ENCODE measurements at regions not wholly inside any gene's neighbourhood (a gene's known extent, or its start where the extent isn't known, plus 50 kb on each side); places are given as distances from the start of the nearest gene placed in this dataset.
"Not testable (repeated sequence)": the region's sequence is repeated elsewhere in the genome, so short reads cannot be mapped to it uniquely, and the experiment has no call there.

GRCh38 chr18:4753151-4753550, 298.0 kb upstream of the DLGAP1 start:
- DNase-seq, result not testable (repeated sequence)

DNA sequence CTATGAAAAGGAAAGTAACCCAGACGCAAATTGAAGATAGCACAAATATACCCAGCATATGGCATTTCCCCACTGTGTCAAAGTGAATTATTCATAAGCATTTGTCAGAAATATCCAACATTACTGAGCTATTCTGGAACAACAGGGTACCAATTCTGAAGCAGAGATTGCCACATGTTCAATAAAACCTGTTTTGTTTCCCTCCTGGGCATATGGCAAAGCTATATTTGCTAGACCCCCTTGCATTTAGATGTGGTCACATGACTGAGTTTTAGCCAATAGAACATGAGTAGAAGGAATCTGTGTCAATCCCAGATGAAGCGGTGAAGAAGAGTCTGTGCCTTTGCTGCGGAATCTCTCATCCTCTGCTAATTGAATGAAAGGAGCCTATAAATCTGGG, 296.4 kb upstream of the DLGAP1 start:
- DNase-seq, result no peak

- no peak for DNase-seq
Observed at GRCh38 chr18:4750393-4751346, 295.6 kb upstream of the DLGAP1 start.

DNA sequence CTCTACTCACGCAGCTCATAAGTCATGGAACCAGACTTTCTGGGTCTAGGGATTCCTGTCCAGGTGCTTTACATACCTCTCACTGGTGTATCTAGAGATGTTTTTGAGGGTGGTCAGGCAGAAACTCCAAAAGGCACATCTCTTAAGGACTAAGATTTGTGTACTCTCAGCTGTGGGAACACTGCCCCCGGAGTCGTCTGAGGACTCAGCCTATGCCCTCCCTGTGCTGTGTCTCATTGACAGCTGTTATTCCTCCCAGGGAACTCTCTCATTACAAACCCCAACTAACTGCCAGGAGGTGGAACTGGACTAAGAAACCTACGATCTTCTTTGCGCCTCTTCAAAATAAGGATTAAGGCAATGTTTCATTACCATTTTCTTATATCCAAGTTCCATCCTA, 293.9 kb upstream of the DLGAP1 start:
- DNase-seq, result no peak

DNA sequence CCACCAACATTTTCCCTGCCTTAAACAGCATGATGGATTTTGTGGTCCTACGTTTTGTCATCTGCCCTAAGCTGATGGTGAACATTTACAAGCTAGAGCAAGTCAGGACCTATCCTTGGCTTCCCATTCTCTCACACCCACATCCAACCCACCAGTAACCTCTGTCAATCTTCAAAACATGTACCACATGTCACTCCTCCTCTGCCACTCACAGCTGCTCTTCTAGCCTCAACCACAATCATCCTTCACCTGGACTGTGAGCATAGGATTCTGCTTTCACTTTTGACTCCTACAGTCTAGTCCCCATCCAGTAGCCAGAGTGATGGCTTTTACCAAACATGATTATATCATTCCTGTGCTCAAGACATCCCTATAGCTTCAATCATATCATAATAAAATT, 279.8 kb upstream of the DLGAP1 start:
- DNase-seq, result no peak

DNA sequence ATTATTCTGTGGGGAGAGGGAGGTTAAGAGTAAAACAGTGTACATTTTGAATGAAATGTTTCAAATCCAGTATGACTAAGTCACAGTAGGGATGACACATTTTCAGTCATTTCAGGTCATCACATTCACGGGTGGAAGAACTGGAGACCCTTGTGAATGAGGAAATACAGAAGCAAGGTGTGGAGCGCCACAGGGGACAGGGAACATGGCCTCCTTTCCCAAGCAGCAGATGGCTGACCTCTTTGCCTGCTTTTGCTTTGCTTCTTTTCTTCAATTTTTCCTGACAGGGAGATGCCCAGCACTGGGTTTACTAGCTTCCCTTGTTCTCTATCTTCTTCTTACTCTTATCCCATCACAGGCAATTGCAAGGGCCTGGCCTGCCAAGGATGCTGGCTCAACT, 278.9 kb upstream of the DLGAP1 start:
- DNase-seq, result no peak

- no peak for DNase-seq
Observed at GRCh38 chr18:4721545-4721944, 266.4 kb upstream of the DLGAP1 start.

- DNase-seq, result no peak
Observed at GRCh38 chr18:4720518-4720917, 265.4 kb upstream of the DLGAP1 start.

GRCh38 chr18:4705894-4706293, 250.8 kb upstream of the DLGAP1 start:
- no peak for DNase-seq

DNA sequence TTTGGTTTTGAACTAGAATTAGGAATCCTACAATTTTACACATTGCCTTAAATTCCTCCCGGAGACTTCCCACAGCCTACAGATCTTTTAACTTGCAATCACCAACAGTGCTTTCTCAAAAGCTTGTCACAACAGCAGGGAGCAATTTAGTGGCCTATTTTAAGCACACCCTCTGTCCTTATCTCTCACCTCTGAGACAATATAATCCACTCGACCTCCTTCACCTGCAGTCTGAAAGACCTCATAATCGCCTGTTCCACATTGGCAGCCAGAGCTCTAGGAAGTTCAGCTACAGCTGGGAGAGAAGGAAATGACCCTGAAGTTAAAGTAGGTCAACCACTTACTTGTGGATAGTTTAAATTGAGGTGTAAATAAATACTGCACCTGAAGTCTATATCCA, 249.7 kb upstream of the DLGAP1 start:
- no peak for DNase-seq

DNA sequence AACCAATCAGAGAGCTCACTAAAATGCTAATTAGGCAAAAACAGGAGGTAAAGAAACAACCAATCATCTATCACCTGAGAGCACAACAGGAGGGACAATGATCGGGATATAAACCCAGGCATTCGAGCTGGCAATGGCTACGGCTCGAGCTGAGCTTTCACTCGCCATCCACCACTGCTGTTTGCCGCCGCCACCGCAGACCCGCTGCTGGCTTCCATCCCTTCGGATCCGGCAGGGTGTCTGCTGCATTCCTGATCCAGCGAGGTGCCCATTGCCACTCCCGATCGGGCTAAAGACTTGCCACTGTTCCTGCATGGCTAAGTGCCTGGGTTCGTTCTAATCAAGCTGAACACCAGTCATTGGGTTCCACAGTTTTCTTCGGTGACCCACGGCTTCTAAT, 236.7 kb upstream of the DLGAP1 start:
- no peak for DNase-seq

DNA sequence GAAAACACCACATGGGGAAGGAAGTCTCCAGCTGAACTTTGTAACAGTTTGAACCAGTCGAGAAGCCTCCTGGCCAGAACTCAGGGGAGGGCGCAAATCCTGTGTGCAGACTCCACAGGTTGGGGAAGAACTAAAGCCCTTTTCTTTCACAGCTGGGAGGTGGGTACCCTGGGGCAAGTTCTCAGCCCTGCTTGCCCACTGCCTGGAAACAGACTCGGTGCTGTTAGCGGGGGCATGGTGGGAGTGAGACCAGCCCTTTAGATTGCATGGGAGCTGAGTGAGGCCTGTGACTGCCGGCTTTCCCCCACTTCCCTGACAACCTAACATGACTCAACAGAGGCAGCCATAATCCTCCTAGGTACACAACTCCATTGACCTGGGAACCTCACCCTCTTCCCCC, 223.6 kb upstream of the DLGAP1 start:
- not testable (repeated sequence) for DNase-seq

GRCh38 chr18:4677006-4677405, 221.9 kb upstream of the DLGAP1 start:
- DNase-seq, result no peak

DNA sequence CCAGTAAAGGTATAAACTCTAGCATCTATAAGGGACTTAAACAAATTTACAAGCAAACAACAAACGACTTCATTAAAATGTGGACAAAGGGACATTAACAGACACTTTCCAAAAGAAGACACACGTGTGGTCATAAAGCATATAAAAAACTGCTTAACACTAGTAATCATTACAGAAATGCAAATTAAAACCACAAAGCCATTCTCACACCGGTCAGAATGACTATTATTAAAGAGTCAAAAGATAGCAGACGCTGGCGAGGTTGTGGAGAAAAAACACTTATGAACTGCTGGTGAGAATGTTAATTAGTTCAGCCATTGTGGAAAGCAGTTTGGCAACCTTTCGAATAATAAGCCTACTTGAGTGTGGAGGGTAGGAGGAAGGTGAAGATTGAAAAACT, 217.1 kb upstream of the DLGAP1 start:
- no peak for DNase-seq

DNA sequence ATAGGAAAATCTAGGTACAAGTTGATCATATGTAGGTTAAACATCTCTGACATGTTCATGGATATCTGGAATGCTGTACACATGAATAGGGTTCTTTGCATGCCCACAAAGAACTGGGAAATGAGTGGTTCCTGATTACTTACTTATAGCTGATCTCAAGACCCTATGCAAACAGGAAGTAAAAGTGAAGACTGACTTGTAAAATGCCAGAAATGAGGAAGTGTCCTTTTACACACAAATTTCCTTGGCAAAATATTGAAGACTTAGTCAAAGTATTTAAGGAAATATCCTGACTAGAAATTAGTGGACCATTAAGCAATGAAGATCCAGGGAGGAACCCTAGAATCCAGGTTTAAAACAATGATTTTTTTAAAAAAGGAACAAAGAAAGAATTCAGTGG, 203.7 kb upstream of the DLGAP1 start:
- no peak for DNase-seq

GRCh38 chr18:4653418-4653817, 198.3 kb upstream of the DLGAP1 start:
- no peak for DNase-seq

DNA sequence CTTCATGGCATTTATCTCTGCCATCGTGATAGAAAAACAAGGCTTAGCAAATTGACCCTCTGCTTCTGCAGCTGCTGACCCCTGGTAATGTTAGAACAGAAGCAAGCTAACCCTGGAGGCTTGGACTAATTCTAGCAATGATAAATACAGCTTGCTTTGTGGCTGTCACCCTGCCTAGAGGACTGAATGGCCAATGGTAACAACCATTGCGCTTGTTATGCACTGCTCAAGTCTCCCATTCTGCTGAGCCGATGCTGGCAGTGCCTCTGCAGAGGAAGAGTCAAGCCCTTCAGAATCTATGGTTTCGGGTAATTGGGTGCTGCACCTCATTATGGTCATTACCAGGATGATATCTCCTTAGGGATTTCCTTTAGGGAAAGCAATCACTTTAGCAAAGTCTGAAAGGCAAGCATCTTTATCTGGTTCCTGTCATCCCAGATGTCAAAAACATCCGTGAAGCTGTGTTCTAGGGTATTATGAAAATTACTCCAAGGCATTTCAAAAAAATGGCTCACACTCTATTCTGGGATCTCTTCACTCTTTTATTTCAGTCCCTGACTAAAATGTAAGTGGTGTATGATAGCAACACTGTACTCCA, 186.8 kb upstream of the DLGAP1 start:
- DNase-seq, result no peak

DNA sequence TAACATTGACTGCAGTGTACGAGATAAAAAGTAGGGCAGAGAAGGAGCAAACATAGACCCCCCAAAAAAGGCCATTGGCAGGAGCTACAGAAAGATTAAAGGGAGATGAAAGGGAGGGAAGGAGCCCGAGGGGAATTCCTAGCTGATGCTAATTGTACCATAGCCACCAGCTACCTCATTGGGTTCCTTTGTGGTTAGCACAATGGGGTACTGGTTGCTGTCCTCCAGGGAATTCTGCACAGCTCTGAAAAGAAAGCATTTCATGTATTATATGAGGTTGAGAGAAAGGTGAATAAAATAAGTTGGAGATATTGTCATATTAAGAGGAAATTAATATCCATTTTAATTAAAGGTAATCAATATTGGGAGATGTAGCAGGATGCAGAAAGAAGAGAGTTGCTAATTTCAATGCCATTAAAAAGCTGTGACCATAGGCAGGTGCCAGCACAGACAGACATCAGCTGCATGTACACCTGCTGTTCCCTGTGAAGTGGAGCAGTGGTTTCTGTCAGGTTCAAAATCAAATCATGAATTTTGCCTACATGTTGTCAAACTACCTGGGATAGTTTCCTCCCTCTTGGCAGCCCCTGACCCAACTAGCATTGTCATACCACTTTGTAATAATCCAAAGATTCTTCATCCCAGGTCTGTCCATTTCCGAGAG, 185.4 kb upstream of the DLGAP1 start:
- no peak for DNase-seq

DNA sequence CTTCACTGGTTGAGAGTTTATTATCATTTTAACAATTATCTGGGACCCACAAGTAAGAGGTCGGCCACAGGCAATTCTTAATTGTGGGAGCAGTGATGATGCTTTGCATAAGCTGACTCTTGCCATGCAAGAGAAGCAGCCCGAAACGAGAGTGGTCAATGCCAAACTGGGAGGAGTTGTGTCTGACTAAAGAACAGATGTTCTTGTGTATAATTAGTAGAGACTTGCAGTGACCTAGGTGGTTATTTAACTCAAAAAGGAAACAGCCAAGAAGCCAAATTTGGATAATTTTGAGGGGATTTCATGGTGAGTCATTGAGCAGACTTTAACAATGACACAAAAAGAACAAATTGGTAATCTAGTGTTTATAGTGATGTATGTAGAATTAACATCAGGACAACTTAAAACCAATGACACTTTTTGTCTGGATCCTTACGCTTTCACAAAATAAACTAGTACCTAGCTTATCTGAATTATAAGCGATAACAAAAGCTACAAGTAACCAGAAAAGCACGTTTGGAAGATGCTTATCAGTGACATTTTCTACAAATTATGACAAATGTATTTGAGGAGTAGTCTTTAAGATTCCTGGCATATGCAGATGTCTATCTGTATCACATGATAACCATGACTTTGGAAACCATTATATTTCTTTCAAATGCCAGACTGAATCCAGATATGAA, 184.7 kb upstream of the DLGAP1 start:
- no peak for DNase-seq

- DNase-seq, result no peak
Observed at GRCh38 chr18:4638680-4639079, 183.6 kb upstream of the DLGAP1 start.

DNA sequence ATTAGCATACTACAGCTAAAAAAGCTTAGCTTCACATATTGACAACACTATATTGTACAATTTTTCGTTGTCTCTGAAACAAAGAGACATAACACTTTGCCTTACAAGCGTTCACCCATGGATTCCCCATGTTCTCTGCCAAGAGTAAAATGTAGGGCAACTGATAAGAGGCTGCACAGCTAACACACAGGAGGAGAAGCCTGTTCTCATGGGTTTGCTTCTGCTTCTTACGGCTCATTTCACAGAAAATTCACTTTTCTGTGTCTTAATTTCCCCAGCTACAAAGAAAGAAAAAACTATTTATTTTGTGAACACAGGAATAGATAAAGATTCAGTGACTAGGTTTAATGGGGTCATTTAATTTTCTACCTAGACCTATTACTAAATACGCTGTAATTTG, 182.8 kb upstream of the DLGAP1 start:
- no peak for DNase-seq

DNA sequence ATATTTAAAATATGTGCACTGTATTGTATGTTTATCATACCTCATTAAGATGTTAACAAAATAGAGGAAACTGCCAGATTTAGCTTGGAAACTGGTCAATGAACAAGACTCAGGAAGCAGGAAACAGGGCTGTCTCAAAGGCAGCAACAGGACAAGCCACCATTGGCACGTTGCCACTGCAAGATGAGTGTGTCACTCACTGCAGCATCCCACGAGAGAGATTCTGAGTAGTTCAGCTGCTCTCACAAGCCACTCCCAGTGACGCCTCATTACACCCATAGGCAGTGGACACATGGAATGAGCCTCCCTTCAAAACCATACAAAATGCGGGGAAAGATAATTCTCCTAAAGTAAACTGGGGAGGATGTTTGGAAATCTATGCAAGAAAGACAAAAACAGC, 181.9 kb upstream of the DLGAP1 start:
- no peak for DNase-seq

DNA sequence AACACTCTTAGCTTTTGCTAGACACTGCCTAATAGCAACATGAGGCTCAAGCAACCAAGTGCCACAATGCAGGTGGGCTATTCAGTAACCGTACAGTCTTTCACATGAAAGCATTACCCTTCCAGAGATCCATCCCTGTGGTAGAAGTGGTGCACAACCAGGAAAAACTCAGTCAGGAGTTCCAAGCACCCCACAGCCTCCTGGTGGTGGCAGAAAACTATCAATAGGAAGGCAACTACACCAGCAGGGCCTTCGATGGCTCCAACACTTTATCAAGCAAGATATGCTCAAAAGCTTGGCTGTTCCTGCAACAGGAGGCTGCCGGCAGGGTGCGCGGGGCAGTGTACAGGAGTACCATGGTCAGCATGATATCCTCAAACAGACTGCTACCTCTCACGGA, 176.1 kb upstream of the DLGAP1 start:
- DNase-seq, result no peak
